ENCODE measurements at regions not wholly inside any gene's neighbourhood (a gene's known extent, or its start where the extent isn't known, plus 50 kb on each side); places are given as distances from the start of the nearest gene placed in this dataset.

- DNase-seq (ENCODE audit: low read depth), result no peak
- TF ChIP-seq, protein P1, sequence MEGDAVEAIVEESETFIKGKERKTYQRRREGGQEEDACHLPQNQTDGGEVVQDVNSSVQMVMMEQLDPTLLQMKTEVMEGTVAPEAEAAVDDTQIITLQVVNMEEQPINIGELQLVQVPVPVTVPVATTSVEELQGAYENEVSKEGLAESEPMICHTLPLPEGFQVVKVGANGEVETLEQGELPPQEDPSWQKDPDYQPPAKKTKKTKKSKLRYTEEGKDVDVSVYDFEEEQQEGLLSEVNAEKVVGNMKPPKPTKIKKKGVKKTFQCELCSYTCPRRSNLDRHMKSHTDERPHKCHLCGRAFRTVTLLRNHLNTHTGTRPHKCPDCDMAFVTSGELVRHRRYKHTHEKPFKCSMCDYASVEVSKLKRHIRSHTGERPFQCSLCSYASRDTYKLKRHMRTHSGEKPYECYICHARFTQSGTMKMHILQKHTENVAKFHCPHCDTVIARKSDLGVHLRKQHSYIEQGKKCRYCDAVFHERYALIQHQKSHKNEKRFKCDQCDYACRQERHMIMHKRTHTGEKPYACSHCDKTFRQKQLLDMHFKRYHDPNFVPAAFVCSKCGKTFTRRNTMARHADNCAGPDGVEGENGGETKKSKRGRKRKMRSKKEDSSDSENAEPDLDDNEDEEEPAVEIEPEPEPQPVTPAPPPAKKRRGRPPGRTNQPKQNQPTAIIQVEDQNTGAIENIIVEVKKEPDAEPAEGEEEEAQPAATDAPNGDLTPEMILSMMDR (conservative IDR thresholded peaks at IDR 0.05; ENCODE audit: low read depth, low read length), result no peak
- H3K4me3 ChIP-seq (ENCODE audit: low read length), result no peak overlapping the region
Measured at GRCh38 chr5:54772231-54772630, 213.2 kb downstream of the ESM1 start.

DNA sequence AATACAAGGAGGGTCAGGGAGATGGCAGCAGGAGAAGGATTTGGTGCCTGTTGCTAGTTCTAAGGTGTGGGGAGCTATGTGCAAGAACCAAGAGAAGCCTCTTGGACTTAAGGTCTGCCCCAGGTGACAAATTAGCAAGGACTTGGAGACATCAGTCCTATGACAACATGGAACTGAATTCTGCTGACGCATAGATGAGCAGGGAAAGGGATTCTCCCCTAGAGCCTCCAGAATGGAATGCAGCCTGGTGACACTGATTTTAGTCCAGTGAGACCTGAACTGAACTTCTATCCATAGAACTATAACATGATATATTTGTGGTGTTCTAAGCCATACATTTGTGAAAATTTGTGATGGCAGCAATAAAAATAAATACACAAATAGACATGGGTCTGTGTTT is 215.6 kb downstream of the ESM1 start:
- TF ChIP-seq, protein P1 (conservative IDR thresholded peaks at IDR 0.05; ENCODE audit: low read depth, low read length), result no peak
- DNase-seq (ENCODE audit: low read depth), result no peak
- H3K4me3 ChIP-seq (ENCODE audit: low read length), result no peak overlapping the region

DNA sequence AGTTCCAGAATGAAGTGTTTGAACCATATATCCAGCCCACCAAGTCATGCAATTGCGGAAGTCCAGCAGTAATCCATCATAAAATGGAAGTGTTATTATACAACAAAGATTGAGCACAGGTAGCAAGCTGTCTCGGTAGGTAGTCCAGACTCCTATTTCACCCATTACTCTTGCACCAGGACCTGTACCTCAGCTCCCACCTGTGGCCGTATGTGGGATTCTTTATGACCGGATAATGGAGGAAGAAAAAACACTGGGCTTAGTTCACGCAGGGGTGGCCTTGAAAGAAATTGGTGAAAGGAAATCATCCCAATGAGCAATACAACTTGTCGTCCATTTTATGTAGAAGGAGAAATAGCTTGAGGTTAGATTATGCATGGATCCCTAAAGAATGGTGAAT is 216.3 kb downstream of the ESM1 start:
- TF ChIP-seq, protein P1 (conservative IDR thresholded peaks at IDR 0.05; ENCODE audit: low read depth, low read length), result no peak
- DNase-seq (ENCODE audit: low read depth), result no peak

GRCh38 chr5:54766748-54767147 is 218.6 kb downstream of the ESM1 start:
- DNase-seq (ENCODE audit: low read depth), result no peak
- TF ChIP-seq, protein P1 (conservative IDR thresholded peaks at IDR 0.05; ENCODE audit: low read depth, low read length), result no peak
- no peak overlapping the region for H3K4me3 ChIP-seq (ENCODE audit: low read length)

More for the DNA sequence above, 216.3 kb downstream of the ESM1 start:
- H3K4me3 ChIP-seq (ENCODE audit: low read length), result no peak overlapping the region

- TF ChIP-seq, protein P1 (conservative IDR thresholded peaks at IDR 0.05; ENCODE audit: low read depth, low read length), result no peak
- DNase-seq (ENCODE audit: low read depth), result no peak
- H3K4me3 ChIP-seq (ENCODE audit: low read length), result no peak overlapping the region
Measured at GRCh38 chr5:54765165-54766028, 220.0 kb downstream of the ESM1 start.

- no peak overlapping the region for H3K4me3 ChIP-seq (ENCODE audit: low read length)
- no peak for DNase-seq (ENCODE audit: low read depth)
- TF ChIP-seq, protein P1 (conservative IDR thresholded peaks at IDR 0.05; ENCODE audit: low read depth, low read length), result no peak
Measured at GRCh38 chr5:54764102-54765090, 221.0 kb downstream of the ESM1 start.

Measured in retinal pigment epithelial cell (primary cell).